Frontal cortex (tissue), 3 donors: ENCODE measurements at regions not wholly inside any gene's neighbourhood (a gene's known extent, or its start where the extent isn't known, plus 50 kb on each side); places are given as distances from the start of the nearest gene placed in this dataset.

ENCODE experiments used
- DNase-seq, 2 donors: peaks; one replicate each; pipeline ENCODE4 v3.0.0; 2012; ENCODE audit warnings: low spot score in 2 of 2
- FAIRE-seq: peaks from 2 replicates; lab custom pipeline; 2012; peaks lifted over from hg19 to GRCh38; lab: Jason Lieb, UNC
- donor health status: control.
- donor health status: control.
- donor health status: control.

GRCh38 chr13:111394211-111394922, 73.9 kb downstream of the TEX29 start:
- no peak for DNase-seq
- no peak for FAIRE-seq

GRCh38 chr13:111395511-111396393, 75.3 kb downstream of the TEX29 start:
- FAIRE-seq = no peak
- DNase-seq = no peak

- DNase-seq = no peak
- FAIRE-seq = no peak
Measured at GRCh38 chr13:111396457-111396856, 76.0 kb downstream of the TEX29 start.

- DNase-seq (no peak), FAIRE-seq (no peak)
Measured at GRCh38 chr13:111397202-111397880, 76.9 kb downstream of the TEX29 start.

GRCh38 chr13:111398196-111398595, 77.8 kb downstream of the TEX29 start:
- FAIRE-seq (no peak), DNase-seq (no peak)

- FAIRE-seq = no peak
- no peak for DNase-seq
Measured at GRCh38 chr13:111398715-111399299, 78.4 kb downstream of the TEX29 start.

- no peak for FAIRE-seq
- no peak for DNase-seq
Measured at GRCh38 chr13:111399334-111399733, 78.9 kb downstream of the TEX29 start.

GRCh38 chr13:111399776-111400538, 79.5 kb downstream of the TEX29 start:
- FAIRE-seq = no peak

GRCh38 chr13:111401151-111401550, 80.7 kb downstream of the TEX29 start:
- FAIRE-seq = no peak
- no peak for DNase-seq

More at GRCh38 chr13:111399776-111400538, 79.5 kb downstream of the TEX29 start:
- no peak for DNase-seq

- no peak for FAIRE-seq
- no peak for DNase-seq
Measured at GRCh38 chr13:111401755-111402154, 81.3 kb downstream of the TEX29 start.

- FAIRE-seq = no peak
- no peak for DNase-seq
Measured at GRCh38 chr13:111402441-111402840, 82.0 kb downstream of the TEX29 start.

- DNase-seq = no peak
Measured at GRCh38 chr13:111403266-111403665, 82.8 kb downstream of the TEX29 start.

GRCh38 chr13:111404746-111405145, 84.3 kb downstream of the TEX29 start:
- no peak for FAIRE-seq
- no peak for DNase-seq

More at GRCh38 chr13:111403266-111403665, 82.8 kb downstream of the TEX29 start:
- FAIRE-seq = no peak

GRCh38 chr13:111406636-111407035, 86.2 kb downstream of the TEX29 start:
- DNase-seq = no peak
- FAIRE-seq = no peak

- no peak for FAIRE-seq
Measured at GRCh38 chr13:111407381-111408131, 87.1 kb downstream of the TEX29 start.

GRCh38 chr13:111409413-111409812, 89.0 kb downstream of the TEX29 start:
- no peak for FAIRE-seq
- DNase-seq = no peak

More at GRCh38 chr13:111407381-111408131, 87.1 kb downstream of the TEX29 start:
- no peak for DNase-seq

- DNase-seq (no peak), FAIRE-seq (no peak)
Measured at GRCh38 chr13:111410232-111411021, 90.0 kb downstream of the TEX29 start.
